ENCODE measurements at regions not wholly inside any gene's neighbourhood (a gene's known extent, or its start where the extent isn't known, plus 50 kb on each side); places are given as distances from the start of the nearest gene placed in this dataset.

DNA sequence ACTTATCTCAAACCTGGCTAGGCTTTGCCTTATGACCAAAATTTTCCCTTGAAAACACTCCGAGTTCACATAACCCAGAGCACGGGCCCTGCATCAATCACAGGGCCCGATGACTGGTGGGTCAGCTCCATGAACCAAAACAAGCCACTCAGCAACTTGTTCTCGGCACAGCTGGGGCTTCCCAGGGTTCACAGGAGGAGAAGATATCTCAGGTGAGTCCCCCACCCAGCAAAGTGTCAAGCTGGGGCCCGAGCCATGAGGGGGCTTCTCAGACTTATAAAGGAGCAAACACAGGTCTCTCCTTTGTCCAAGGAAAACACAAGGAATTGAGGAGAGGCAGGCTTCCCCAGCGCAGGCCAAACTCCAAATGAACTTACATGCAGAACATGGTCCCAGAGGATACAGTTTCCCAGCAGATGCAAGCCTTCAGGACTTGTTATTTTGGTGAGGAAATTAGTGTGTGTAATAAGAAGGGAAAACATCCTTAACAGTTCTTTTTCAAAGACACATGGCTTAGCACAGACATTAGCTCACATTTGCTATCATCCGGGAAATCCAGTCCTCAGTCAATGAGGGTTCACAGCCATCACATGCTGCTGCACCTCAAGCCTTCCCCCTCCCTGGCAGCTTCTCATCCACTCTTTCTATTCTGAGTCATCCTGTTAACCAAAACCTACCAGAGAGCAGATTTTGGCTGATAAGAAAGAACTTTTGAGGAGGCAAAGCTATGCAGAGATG lies 98.1 kb upstream of the NFIA start:
- DNase-seq: no peak

DNA sequence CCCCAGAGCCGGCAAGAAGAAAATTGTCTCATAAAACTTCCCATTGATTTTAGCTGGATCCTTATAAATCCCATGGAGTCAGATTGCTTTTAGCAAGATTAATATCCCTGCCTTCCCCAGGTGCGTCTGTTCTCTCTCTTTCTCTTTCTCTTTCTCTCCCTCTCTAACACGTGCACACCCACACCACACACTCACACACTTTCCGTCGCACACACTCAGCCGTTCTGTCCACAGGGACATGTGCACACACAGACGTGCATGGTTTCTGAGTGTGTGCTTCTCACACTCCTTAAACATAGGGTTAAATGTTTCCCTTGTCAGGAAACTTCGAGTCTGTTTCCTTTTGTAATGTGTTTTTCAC lies 98.7 kb upstream of the NFIA start:
- no peak for DNase-seq

DNA sequence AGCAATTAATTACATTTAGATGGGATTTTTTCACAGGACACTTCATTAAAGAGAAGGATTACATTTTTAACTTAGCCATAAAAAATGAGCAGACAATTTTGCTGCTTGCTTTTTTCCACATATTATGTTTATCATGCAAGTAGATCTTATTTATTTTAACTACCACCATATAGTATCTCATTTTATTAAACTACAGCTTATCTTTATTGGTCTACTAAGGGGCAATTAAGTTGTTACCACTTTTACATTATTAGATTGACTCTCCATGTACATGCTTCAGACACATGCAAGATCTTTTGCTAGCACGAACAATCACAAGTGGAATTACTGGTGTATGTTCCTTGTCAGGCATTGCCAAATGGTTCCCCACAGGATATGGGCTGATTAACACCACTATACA lies 99.8 kb upstream of the NFIA start:
- DNase-seq: no peak

DNA sequence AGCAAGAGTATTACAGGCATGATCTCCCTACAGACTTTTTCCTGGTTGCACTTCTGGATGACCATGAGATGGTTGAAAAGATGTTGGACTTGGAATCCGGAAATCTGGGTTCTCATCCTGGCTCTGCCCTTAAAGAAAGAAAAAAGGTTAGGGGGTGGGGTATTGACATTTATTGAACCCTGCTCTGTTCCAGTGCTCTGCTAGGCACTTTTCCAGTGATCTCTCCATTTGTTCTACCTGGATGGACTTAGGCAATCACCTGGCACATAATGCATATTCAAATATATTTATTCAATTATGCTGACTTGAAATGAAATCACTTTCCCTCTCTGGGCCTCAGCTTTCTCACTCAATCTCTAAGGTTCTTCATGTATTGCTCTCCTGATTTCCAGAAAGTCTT lies 101.0 kb upstream of the NFIA start:
- no peak for DNase-seq

DNA sequence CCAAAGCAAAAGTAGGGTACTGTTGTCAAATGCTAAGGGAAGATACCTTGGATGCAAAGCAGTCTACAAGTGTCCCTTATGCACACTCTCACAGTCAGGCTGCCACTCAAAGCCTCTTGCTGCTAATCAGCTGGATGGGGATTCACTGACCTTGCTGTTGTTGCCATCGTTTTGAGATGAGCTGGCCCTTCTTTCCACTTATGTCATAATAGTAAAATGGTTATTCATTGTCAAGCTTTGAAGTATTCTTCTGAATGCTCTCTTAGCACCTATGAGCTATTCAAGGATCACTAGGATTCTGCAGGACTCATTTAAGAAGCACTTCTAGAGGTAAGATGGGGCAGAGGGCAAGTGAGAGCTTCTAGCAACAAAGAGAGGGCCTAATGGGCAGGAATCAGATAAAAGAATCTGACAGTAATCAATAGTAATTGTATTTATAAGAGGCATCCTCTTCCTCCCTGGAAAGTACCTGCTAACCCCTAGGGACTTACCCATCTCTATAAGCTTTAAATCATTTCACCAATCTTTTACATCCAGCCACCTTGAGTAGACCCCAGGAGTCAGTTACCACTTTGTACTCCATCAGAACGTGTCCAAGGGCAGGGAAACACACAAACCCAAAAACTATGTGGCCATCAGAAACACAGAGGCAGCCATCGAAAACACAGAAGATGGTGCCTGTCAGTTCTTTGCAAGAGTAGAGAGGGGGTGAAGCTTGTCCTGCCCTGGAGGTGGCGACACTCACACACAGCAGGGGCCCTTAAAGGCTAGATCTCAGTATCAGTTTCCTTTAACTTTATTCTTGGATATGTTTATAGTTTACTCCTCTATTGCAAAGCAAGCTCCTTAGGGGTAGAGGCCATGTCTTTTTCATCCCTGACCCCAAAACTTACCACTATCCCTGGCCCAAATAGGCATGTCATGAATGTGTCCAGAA lies 103.7 kb upstream of the NFIA start:
- peak in 1 of 2 experiments; percentile 18 for DNase-seq

DNA sequence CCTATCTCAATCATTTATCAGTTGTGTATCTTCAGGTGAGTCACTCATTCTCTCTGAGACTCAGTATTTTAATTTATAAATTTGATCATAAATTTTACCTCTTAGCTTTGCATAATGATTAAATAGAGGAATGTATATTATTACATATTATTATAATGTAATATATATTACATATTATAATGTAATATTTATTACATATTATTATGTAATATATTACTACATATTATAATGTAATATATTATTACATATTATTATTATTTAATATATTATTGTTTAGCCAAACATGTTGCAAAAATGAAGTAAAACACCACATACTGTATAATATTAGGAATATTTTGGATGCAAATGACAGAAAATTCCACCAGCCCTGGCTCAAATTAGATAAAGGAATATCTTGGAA lies 104.7 kb upstream of the NFIA start:
- DNase-seq: no peak

DNA sequence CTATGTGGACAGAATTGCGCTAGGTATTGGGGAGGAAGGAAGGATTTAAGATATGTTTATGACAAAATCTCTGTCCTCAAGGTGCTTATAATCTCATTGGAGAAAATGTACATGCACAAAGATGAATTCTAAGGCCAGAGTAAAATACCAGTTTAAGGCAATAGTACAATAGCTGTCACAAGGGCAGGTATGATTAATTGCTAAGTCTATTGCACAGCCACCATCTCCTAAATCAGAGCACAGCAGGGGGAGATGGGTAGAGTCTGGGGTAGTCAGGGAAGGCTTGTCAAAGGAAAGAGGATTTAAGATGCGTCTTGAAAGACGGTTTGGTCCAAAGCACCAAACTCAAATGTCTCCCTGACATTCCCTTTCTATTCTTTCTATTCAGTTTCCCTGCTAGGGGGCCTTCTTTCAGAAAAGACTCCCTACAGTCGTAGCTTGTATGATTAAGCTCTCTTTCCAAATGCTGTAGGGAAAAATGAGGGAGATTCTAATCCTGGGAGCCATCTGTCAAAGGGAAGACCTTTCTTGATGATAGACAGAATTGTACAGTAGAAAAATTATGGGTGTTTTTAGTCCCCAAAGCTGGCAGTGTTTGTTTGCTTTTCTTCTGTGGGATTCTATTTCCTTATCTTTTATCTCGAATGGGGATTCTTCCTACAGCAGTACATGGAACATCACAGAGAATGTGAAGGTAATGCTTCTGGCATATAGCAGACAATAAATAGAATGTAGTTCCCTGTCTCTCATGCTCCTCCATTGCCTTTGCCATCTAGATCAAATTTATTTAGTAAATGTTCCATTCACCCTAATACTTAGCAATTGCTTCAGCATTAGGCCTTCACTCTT lies 107.6 kb upstream of the NFIA start:
- no peak for DNase-seq

DNA sequence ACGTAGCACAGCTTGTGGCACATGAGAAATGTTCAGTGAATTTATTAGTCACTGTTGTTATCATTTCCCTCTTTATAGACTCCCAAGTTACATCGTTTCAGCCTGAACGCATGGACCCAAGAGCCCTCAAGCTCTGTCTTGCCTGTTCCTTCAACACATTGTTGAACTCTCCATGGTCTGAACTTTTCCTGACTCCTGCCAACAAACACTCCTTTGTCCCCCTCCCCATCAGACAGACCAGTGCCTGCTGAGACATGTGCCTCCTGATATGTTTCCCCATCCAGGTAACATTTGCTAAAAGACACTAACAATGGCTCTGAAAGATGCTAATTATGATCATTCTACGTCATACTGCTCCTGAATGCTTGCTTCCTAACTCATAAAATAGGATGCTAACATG lies 108.7 kb upstream of the NFIA start:
- no peak for DNase-seq

DNA sequence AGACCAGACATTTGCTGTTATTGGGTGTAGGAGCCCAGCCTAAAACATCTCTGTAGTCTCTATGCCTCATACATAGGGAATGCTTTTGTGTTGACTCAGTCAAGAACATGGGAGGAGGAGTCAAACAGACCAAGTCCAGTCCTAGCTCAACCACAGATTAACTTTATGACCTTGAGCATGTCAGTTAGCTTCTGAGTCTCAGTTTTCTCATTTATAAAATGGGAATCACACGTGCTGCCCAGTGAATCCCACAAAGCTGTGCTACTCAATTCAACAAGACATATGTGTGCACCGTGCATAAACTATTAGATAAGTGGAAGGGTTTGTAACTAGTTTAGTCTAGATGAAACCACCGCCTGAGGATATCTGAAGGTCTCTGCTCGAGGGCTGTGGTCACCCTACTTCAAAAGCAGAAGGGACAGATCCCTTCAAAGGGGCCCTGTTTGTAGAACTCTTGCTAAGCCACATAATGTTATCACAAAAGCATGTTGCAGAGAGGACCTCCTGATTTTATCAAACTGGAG lies 109.5 kb upstream of the NFIA start:
- no peak for DNase-seq

DNA sequence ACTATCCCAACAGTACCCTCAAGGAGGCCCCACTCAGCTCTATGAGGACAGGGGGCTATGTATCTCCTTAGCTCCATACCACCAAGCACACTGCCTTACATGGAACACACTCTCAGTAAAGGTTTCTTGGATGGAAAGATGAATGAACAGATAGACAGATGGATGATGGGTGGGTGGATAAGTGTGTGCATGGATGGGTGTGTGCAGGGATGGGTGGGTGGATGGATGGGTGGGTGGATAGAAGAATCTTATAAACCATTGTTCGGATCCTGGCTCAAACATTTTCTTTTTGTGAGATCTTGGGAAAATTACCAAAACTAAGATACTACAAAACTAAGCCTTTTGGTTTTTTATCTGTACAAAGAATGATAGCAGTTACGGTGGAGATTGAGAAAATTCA lies 111.0 kb upstream of the NFIA start:
- no peak for DNase-seq

DNA sequence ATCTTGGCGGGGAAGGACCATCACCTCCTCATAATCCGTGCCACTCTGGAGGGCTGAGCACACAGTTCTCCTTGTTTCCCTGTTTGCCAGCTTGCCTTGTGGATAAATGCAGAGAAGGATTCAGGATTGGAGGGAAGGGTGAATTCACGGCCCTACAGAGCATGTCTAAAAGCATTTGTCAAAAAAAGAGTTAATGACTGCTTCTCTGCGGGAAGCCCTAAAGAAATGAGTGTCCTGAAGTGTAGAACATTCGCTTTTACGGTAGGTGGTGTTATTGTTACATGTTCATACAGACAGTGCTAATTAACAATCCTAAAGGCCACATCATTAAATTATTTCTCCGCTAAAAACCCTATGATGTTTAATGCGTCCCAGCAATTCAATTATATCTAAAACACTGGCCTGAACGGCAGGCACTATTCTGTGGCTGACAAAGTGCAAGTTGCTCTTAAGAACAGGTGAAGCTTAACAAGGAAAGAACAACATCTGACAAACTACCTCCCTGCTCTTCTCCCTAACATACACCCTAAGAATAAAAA lies 112.3 kb upstream of the NFIA start:
- peak; percentile 44 to 80 for DNase-seq

DNA sequence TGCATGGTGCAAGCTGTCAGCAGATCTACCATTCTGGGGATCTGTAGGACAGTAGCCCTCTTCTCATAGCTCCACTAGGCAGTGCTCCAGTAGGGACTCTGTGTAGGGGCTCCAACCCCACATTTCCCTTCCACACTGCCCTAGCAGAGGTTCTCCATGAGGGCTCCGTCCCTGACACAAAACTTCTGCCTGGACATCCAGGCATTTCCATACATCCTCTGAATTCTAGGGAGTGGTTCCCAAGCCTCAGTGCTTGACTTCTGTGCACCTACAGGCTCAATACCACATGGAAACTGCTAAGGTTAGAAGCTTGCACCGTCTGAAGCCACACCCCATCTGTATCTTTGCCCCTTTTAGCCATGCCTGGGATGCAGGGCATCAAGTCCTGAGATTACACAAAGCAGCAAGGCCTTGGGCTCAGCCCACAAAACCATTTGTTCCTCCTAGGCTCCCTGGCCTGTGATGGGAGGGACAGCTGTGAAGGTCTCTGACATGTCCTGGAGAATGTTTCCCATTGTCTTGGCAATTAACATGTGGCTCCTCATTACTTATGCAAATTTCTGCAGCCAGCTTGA lies 117.0 kb upstream of the NFIA start:
- DNase-seq: no peak

DNA sequence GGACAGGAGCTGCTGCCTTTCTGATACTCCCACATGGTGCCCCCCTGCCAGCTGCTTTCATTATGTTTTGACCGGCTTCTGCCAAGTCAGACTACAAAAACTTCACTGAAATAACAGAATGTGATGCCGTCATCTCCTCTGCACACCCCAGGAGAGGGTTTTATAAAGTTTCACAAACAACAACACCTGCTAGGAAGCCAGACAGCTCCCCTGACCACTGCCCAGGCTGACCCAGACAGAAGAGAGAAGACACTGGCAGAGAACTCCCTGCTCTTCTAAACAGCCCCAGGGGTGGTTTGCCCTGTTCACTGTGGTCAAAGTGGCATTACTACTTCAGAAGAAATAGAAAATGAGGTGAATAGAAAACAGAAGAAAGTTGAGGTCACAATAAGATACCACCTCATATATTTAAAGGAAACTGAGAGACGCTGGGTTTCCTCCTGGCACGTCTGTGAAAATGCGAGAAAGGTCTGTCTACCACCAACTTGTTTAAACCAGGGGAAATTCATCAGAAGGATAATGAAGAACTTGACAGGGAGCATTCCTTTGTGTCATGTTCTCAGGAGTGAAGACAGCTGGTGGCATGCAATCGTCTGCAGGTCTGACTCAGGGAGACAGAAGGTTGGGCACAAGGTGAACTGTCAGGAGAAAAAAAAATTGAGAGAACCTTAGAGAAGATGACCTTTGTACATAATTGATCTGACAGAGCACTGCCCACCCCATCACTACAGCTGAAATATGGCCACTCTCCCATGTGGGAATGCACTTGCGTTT lies 119.0 kb upstream of the NFIA start:
- no peak for DNase-seq

DNA sequence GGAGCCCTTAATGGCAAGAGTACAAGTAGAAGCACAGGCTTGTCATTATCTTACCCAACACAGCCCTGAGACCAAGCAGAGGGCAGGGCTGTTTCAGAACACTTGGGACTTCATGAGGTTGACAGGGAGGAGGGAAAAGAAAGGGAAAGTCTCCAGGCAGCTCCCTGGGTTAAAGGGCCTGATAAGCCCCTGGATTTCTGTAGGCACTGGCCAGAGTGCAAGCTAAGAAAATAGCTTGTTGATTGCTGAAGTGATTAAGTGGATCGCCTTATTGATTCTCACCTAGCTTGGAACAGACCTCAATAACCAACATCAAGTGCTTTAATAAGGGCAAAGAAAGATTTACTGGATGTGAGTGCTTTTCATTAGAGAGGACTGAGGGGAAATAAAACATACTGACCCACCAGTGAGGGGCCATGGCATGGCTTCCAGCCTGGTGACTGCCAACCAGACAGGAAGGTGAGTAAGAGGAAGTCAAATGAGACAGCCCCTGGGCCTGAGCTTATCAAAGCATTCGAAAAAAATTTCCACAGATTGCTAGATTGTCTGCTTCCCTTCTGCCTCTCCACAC lies 121.4 kb upstream of the NFIA start:
- DNase-seq: no peak

DNA sequence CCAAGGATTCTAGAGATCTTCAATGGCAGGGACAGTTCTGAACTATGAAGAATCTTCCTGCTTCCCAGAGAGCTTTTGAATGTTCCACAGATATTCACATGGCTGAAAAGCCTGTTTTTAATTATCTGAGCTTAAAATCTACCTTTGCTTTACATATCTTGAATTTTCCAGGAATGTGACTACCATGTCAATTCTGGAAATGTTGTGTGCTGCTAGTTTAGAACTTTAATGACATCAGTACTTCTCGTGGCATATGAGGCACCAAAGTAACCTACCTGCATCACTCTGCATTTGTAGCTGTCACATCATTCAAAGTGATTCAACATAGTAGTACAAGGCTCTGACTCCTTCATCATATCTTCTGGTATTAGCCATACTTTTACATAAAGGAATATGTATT lies 122.7 kb upstream of the NFIA start:
- no peak for DNase-seq

DNA sequence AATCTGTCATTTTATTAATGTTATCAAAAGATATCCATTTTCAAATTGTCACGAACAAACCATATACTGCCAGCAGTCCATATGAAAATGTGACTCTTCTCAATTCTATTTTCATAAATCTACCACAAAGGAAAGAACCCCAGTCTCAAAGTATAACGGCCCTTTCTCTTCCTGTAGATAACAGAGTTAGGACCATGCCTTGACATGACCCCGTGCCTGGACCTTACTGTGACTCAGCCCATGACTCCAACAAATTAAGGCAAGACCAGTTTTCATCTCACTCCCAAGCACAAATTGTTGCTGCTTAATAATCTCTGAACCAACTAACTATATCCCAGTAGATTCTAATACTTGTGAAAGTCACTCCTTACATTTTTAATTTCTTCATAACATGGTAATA lies 124.4 kb upstream of the NFIA start:
- no peak for DNase-seq

DNA sequence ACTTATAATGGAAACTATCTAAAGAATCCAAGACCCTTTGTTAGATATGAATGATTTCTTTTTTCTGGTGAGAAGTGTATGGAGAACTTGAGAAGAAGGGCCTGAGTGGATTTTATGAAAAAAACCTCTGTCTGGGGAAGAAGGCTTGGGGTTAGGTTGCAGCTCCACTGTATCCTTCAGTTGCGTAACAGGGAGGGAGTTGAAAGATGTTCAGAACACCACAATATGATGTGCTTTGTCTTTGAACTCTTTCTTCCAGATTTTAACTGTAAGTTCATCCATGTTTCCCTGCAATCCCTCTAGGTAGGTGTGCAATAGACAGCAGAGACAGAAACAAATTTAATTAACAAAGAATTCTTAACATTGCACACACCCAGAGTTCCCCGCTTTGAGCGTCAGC lies 125.8 kb upstream of the NFIA start:
- no peak for DNase-seq

DNA sequence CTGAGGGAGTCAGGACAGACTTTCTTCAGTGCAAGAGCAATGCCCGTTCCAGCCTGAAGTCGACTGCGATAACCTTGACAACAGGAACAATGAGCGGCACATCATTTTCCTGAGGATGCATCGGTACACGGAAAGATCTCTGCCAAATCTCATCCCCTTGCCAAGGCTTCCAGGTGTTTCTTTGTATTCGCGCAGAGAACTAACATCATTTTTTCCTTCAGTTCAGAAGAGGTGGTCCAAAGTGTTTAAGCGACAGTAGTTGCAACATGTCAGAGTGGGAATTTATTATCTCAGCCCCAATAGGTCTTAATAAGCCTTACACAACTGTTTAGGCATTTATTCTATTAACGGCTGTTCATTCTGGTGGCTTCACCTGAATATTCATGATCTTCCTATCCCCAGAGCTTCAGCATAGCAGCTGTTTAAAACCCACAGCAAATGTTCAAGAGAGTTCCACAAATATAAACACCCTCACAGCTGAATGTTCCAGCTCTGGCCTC lies 129.7 kb upstream of the NFIA start:
- DNase-seq: no peak

DNA sequence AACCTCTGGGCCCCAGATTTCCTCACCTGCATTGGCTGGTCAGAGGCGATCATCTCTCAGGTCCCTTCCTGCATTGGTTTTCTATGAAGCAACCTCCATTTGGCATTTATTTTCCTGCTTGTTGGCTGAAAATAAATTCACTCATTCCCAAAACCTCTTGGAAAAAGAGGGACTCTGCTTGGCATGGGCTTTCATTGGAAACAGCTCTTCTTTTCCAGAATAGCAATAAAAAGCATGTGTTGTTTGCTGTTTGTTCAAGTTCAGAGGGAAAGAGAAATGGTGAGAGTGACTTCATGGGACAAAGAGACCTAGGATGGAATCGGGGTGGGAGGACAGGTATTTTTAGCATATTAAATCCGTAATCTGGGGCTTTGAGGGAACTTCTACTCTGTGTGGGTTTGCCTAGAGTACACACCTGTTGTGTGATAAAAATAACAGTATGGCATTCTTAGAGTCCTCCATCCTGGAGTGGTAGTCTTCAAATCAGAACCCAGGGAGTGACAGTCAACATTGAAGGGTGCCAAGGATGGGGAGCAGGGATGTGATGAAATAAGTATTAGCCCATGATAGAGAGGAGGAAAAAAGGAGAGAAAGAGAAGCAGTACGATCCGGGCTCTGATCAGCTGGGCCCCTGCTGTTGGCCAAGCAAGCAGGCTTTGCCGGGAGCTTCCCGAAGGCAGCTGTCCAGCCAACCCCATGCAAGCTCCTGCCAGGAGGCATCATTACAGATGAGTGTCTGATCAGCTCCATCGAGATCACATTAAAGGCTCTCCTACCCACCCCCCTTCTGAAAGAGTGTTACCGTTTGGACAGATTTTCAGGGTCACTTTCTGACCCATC lies 131.9 kb upstream of the NFIA start:
- peak in 1 of 2 experiments; percentile 44 for DNase-seq

DNA sequence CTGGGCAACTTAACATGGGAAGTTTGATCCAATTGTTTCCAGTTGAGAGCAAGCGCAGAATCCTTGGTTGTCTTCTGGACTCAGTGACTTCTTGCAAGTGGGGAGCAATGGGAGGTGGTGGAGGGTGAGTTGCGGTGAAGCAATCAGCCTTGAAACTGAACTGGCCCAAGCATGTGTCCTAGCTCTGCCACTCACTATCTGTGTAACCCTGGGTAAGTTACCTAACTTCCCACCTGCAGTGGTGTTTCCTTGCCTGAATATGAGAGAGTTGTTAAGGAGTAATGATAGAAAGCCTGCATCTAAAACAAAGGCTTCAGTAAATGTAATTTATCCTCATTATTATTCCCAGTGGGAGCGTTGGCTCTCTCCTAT lies 132.5 kb upstream of the NFIA start:
- DNase-seq: no peak
